Endothelial cell of umbilical vein (primary cell): ENCODE measurements at regions not wholly inside any gene's neighbourhood (a gene's known extent, or its start where the extent isn't known, plus 50 kb on each side); places are given as distances from the start of the nearest gene placed in this dataset.

Source experiments
- BruUV-seq: library from RNA; stranded (reverse); fragments of 400-500 nt; replicated peaks from 2 replicates; lab custom pipeline; 2021; lab: Mats Ljungman, UMichigan
- CTCF ChIA-PET: fragments of 300-600, 350-600 bp; sonication (Branson Sonifier 250); formaldehyde crosslinking; loops from one replicate; lab custom pipeline; 2021; ENCODE audit warnings: antibody characterized with exemption, inconsistent platforms; lab: Charles Lee
- POLR2A ChIA-PET: fragments of 300-600, 350-600 bp; sonication (Branson Sonifier 250); formaldehyde crosslinking; loops from one replicate; lab custom pipeline; 2021; ENCODE audit warnings: antibody characterized with exemption, inconsistent platforms; lab: Charles Lee
- DNase-seq: peaks from one replicate; pipeline ENCODE4 v3.0.0-alpha.2; 2011; ENCODE audit warnings: low read depth, low spot score
- FAIRE-seq: peaks from 2 replicates; lab custom pipeline; 2011; peaks lifted over from hg19 to GRCh38; lab: Jason Lieb, UNC
- H2AFZ ChIP-seq: 2 replicates; pipeline ENCODE4 v1.6.0; 2012; ENCODE audit warnings: low read depth, low read length, control low read depth, inconsistent platforms
- H3K27ac ChIP-seq: 2 replicates; pipeline ENCODE4 v1.5.1; 2011; ENCODE audit warnings: low read depth, mild to moderate bottlenecking, control low read depth, low read length, moderate library complexity; ENCODE audit not compliant: insufficient read depth
- H3K27me3 ChIP-seq, 2 experiments: 2 replicates each; pipeline versions ENCODE4 v1.6.0 to v1.6.1; 2011; ENCODE audit warnings: low read length in 2 of 2, mixed read lengths in 1 of 2; ENCODE audit not compliant: control insufficient read depth in 2 of 2, insufficient read depth in 2 of 2
- H3K36me3 ChIP-seq, 2 experiments: 2 replicates in 1 of 2; 3 replicates in 1 of 2; pipeline ENCODE4 v1.5.1; 2011; ENCODE audit warnings: low read length in 2 of 2, mild to moderate bottlenecking in 1 of 2, moderate library complexity in 1 of 2; ENCODE audit not compliant: control insufficient read depth in 2 of 2, insufficient read depth in 2 of 2; ENCODE audit errors: extremely low read depth in 1 of 2
- H3K4me1 ChIP-seq: 3 replicates; pipeline ENCODE4 v1.5.1; 2011; ENCODE audit warnings: mild to moderate bottlenecking, low read length; ENCODE audit not compliant: control insufficient read depth, insufficient read depth; ENCODE audit errors: extremely low read depth
- H3K4me2 ChIP-seq: 2 replicates; pipeline ENCODE4 v1.6.1; 2011; ENCODE audit warnings: low read length, control low read depth, mixed read lengths; ENCODE audit not compliant: insufficient read depth
- H3K4me3 ChIP-seq, 3 experiments: fragments of 200-600 bp in 1 of 3; sonication (generic), shearing (Covaris generic) in 1 of 3; replicated peaks in 1 of 3; 2 replicates each; pipeline ENCODE4 v1.5.1; 2011 to 2016; ENCODE audit warnings: control low read depth in 3 of 3, low read length in 3 of 3, mild to moderate bottlenecking in 2 of 3, inconsistent platforms in 1 of 3, low read depth in 1 of 3, moderate library complexity in 1 of 3; ENCODE audit not compliant: insufficient read depth in 1 of 3
- H3K79me2 ChIP-seq: 2 replicates; pipeline ENCODE4 v1.6.0; 2012; ENCODE audit warnings: low read length, inconsistent platforms; ENCODE audit not compliant: control insufficient read depth, insufficient read depth
- H3K9ac ChIP-seq: replicated peaks from 2 replicates; pipeline ENCODE3; 2011; ENCODE audit warnings: low read length, control low read depth; ENCODE audit not compliant: insufficient read depth; ENCODE audit errors: extremely low read depth
- H3K9me1 ChIP-seq: replicated peaks from 3 replicates; pipeline ENCODE4 v1.6.0; 2011; ENCODE audit warnings: mild to moderate bottlenecking, low read length; ENCODE audit not compliant: control insufficient read depth, insufficient read depth; ENCODE audit errors: extremely low read depth
- H3K9me3 ChIP-seq: replicated peaks from 2 replicates; pipeline ENCODE4 v1.5.1; 2012; ENCODE audit warnings: low read length, inconsistent platforms; ENCODE audit not compliant: control insufficient read depth, insufficient read depth
- H4K20me1 ChIP-seq: replicated peaks from 2 replicates; pipeline ENCODE3; 2011; ENCODE audit warnings: mild to moderate bottlenecking, low read length; ENCODE audit not compliant: control insufficient read depth, insufficient read depth; ENCODE audit errors: extremely low read depth
- EZH2 ChIP-seq: IDR thresholded peaks from 2 replicates; pipeline ENCODE4 v1.6.1; 2012; ENCODE audit warnings: borderline replicate concordance, low read depth, mild to moderate bottlenecking, moderate library complexity, low read length, inconsistent platforms; ENCODE audit not compliant: severe bottlenecking
- FOS ChIP-seq: IDR thresholded peaks from 2 replicates; pipeline ENCODE4 v1.6.1; 2011; ENCODE audit warnings: mild to moderate bottlenecking, low read length, moderate library complexity, borderline replicate concordance; ENCODE audit not compliant: insufficient read depth
- GATA2 ChIP-seq: IDR thresholded peaks from 2 replicates; pipeline ENCODE4 v1.7.0; 2011; ENCODE audit warnings: low read depth, mild to moderate bottlenecking, moderate library complexity, mixed read lengths, low read length; ENCODE audit not compliant: insufficient read length, insufficient read depth
- JUN ChIP-seq: IDR thresholded peaks from 2 replicates; pipeline ENCODE4 v1.6.1; 2011; ENCODE audit warnings: borderline replicate concordance, low read depth; ENCODE audit not compliant: insufficient read length, insufficient read depth
- MYC ChIP-seq: IDR thresholded peaks from one replicate; pipeline ENCODE4 v1.6.1; 2011; ENCODE audit warnings: mild to moderate bottlenecking, low read depth, low read length
- POLR2A ChIP-seq: IDR thresholded peaks from 2 replicates; pipeline ENCODE4 v1.6.1; 2012; ENCODE audit warnings: low read depth, mild to moderate bottlenecking, control low read depth, low read length
- POLR2AphosphoS5 ChIP-seq: IDR thresholded peaks from 2 replicates; pipeline ENCODE4 v1.6.1; 2012; ENCODE audit warnings: low read depth, mild to moderate bottlenecking, control low read depth, low read length, moderate library complexity; ENCODE audit not compliant: insufficient read depth
- dilution Hi-C: fragments of 300-500 bp; cut with MboI; formaldehyde crosslinking; loops from one replicate; pipeline ENCODE4 v1.15.0; 2019; ENCODE audit warnings: low sequenced_read_pairs; ENCODE audit not compliant: extremely low pct_ligation_motif_present
- intact Hi-C: fragments of 100-400 bp; cut with micrococcal nuclease; formaldehyde crosslinking; loops from one replicate; pipeline ENCODE4 v1.10.0; 2022
- TF ChIP-seq, protein P1 (sequence below), 2 donors: IDR thresholded peaks; 1 replicate in 1 of 2; 2 replicates in 1 of 2; pipeline ENCODE4 v1.5.1; 2011; ENCODE audit warnings: low read length in 2 of 2, mild to moderate bottlenecking in 2 of 2, moderate library complexity in 2 of 2, control low read depth in 1 of 2, inconsistent platforms in 1 of 2, low read depth in 1 of 2; ENCODE audit not compliant: insufficient read depth in 1 of 2; ENCODE audit errors: extremely low read depth in 1 of 2
- TF ChIP-seq, protein P2 (sequence below): IDR thresholded peaks from 2 replicates; pipeline ENCODE4 v1.6.1; 2011; ENCODE audit not compliant: insufficient read depth, insufficient read length

DNA sequence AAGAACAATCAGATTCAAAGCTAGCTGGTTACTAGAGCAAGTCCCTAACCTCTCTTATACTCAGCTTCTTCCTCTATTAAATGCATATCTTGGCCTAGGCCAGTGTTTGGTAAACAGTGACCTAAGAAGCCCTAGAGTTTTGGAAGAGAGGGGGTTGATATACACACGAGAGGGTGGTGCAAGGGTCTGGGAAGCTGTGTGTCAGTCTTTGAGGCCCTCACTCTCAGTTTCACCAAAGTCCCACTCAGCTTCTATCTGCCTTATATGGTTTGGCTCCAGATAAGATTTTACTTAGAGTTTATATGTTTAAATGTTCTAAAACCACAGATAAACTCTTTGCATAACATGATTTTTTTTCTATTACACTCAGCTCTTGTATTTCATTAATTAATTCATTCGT, 526.1 kb upstream of the BTBD3 start:
- H3K27ac ChIP-seq: no peak overlapping the region
- no TSS peak for BruUV-seq
- H3K4me2 ChIP-seq: no peak overlapping the region
- H3K9me1 ChIP-seq: no peaks in the 10 kb centered on the region
- POLR2A ChIA-PET: no interaction called here
- CTCF ChIA-PET: interaction anchor here (1.3 kb wide), 1 partner anchor 19 kb away, joined by 3 read pairs; no protein-coding TSS in a partner anchor
- H3K9ac ChIP-seq: no peak overlapping the region
- H3K4me3 ChIP-seq: no peak overlapping the region
- dilution Hi-C loops (no loop called here), intact Hi-C loops (no loop called here)
- no peaks in the 10 kb centered on the region for H4K20me1 ChIP-seq
- H3K27me3 ChIP-seq: no peaks in the 10 kb centered on the region
- no peaks in the 10 kb centered on the region for H3K79me2 ChIP-seq
- H3K4me1 ChIP-seq: no peaks in the 10 kb centered on the region
- TF ChIP-seq FOS (no peak), MYC (no peak), POLR2AphosphoS5 (no peak)
- TF ChIP-seq, protein P1, sequence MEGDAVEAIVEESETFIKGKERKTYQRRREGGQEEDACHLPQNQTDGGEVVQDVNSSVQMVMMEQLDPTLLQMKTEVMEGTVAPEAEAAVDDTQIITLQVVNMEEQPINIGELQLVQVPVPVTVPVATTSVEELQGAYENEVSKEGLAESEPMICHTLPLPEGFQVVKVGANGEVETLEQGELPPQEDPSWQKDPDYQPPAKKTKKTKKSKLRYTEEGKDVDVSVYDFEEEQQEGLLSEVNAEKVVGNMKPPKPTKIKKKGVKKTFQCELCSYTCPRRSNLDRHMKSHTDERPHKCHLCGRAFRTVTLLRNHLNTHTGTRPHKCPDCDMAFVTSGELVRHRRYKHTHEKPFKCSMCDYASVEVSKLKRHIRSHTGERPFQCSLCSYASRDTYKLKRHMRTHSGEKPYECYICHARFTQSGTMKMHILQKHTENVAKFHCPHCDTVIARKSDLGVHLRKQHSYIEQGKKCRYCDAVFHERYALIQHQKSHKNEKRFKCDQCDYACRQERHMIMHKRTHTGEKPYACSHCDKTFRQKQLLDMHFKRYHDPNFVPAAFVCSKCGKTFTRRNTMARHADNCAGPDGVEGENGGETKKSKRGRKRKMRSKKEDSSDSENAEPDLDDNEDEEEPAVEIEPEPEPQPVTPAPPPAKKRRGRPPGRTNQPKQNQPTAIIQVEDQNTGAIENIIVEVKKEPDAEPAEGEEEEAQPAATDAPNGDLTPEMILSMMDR (IDR thresholded peaks at IDR 0.05; ENCODE audit: extremely low read depth in 1 of 2, insufficient read depth in 1 of 2, low read depth in 1 of 2, low read length in 2 of 2): no peak
- TF ChIP-seq, protein P2, sequence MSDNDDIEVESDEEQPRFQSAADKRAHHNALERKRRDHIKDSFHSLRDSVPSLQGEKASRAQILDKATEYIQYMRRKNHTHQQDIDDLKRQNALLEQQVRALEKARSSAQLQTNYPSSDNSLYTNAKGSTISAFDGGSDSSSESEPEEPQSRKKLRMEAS: no peak
- FAIRE-seq (no peak), DNase-seq (no peak)
- H2AFZ ChIP-seq: no peak overlapping the region
- no peaks in the 10 kb centered on the region for H3K36me3 ChIP-seq
- H3K9me3 ChIP-seq: no peaks in the 10 kb centered on the region

DNA sequence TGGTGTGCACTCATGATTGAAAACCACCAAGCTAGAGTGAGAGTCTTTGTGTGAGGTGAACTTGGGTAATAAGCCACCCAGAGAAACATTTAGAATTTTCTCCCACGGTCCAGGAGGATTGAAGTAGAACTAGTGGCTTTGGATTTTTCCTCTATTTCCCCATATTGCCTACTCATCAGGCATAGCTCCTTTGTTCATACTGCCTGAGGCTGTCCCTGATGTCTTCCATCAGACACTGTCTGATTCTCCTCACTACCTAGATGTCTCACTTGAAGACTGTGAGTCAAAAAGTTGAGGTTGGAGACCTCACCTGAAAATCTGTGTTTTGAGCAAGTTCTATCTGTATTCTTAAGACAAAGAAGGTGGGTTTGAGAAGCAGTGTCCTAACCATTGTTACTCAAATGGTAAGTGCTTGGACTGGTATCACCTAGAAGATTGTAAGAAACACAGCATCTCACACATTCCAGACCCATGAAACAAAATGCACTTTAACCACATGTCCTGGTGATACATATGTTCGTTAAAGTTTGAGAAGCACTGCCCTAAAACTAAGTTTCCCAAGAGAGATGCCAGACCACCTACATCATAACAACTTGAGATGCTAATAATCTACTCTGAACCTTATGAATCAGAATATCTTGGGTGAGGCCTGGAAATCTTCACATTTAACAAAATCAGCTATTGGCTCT, 523.4 kb upstream of the BTBD3 start:
- no TSS peak for BruUV-seq
- TF ChIP-seq GATA2: no peak
- TF ChIP-seq POLR2A: no peak
- TF ChIP-seq POLR2AphosphoS5: no peak
- TF ChIP-seq, protein P1 (IDR thresholded peaks at IDR 0.05; ENCODE audit: extremely low read depth in 1 of 2, insufficient read depth in 1 of 2, low read depth in 1 of 2, low read length in 2 of 2): no peak
- no peak for TF ChIP-seq MYC
- TF ChIP-seq FOS: no peak
- no peak for TF ChIP-seq JUN
- no peak for TF ChIP-seq EZH2
- TF ChIP-seq, protein P2: no peak
- Histone ChIP-seq H2AFZ (no peak overlapping the region), H3K9me3 (no peaks in the 10 kb centered on the region), H3K27ac (no peak overlapping the region), H3K79me2 (no peaks in the 10 kb centered on the region), H3K9ac (no peak overlapping the region), H3K4me1 (no peaks in the 10 kb centered on the region), H3K4me3 (no peak overlapping the region), H3K36me3 (no peaks in the 10 kb centered on the region), H3K9me1 (no peaks in the 10 kb centered on the region), H4K20me1 (no peaks in the 10 kb centered on the region), H3K4me2 (no peak overlapping the region), H3K27me3 (no peaks in the 10 kb centered on the region)
- DNase-seq (no peak), FAIRE-seq (no peak)
- ChIA-PET CTCF (no interaction called here), POLR2A (no interaction called here)
- dilution Hi-C loops: no loop called here
- intact Hi-C loops: no loop called here
